ENCODE measurements at regions not wholly inside any gene's neighbourhood (a gene's known extent, or its start where the extent isn't known, plus 50 kb on each side); places are given as distances from the start of the nearest gene placed in this dataset.

DNA sequence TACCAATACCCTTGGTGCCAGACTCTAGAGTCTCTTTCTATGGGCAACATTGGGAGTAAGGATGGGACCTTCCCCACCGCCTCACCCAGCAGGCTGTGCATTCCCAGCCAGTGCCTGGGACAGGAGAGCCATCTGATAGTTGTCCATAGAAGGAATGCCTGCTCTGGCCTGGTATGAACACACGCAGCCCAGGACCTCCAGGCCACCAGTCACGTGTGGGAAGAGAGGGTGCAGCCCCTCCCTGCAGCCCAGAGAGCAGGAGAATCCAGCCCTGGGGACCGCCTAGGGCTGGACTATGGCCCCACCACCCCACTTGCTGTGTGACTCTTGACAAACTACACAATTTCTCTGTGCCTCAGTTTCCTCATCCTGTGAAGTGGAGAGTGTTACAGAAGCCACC, 52.5 kb upstream of the ID2 start:
- no peak overlapping the region for H3K4me3 Mint-ChIP-seq
- peaks cover 20 to 24% of the 10 kb centered on the region in 2 experiments for H3K4me1 Mint-ChIP-seq
- TF ChIP-seq, protein P1, sequence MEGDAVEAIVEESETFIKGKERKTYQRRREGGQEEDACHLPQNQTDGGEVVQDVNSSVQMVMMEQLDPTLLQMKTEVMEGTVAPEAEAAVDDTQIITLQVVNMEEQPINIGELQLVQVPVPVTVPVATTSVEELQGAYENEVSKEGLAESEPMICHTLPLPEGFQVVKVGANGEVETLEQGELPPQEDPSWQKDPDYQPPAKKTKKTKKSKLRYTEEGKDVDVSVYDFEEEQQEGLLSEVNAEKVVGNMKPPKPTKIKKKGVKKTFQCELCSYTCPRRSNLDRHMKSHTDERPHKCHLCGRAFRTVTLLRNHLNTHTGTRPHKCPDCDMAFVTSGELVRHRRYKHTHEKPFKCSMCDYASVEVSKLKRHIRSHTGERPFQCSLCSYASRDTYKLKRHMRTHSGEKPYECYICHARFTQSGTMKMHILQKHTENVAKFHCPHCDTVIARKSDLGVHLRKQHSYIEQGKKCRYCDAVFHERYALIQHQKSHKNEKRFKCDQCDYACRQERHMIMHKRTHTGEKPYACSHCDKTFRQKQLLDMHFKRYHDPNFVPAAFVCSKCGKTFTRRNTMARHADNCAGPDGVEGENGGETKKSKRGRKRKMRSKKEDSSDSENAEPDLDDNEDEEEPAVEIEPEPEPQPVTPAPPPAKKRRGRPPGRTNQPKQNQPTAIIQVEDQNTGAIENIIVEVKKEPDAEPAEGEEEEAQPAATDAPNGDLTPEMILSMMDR (conservative IDR thresholded peaks at IDR 0.05) = no peak
- no peak overlapping the region for H4K91ac ChIP-seq (ENCODE audit: insufficient read length, low read depth, low read length)
- no peak overlapping the region for H3K4me2 ChIP-seq (ENCODE audit: insufficient read depth, insufficient read length, low read length)
- H3K14ac ChIP-seq (ENCODE audit: insufficient read depth, low read length) = no peak overlapping the region
- H2BK120ac ChIP-seq (ENCODE audit: low read depth, low read length, poor library complexity, severe bottlenecking) = no peak overlapping the region
- no peak overlapping the region for H3K9ac ChIP-seq (ENCODE audit: extremely low read depth, insufficient read length, low read length)
- no peaks in the 10 kb centered on the region for H3K27me3 ChIP-seq (ENCODE audit: insufficient read depth, low read length)
- H2BK15ac ChIP-seq (ENCODE audit: low read depth, low read length) = no peak overlapping the region
- no peak overlapping the region for H2AK5ac ChIP-seq (ENCODE audit: insufficient read length, low read length)
- no peak for DNase-seq
- H3K4me1 ChIP-seq (ENCODE audit: insufficient read depth, low read length) = no peaks in the 10 kb centered on the region
- H2BK12ac ChIP-seq (ENCODE audit: insufficient read length, low read depth, low read length) = no peak overlapping the region
- WGBS (ENCODE audit: extremely low coverage, insufficient read length, low lambda C conversion rate) = no CpG with 5 or more reads among the region's 4 CpGs
- no peak overlapping the region for H2AFZ ChIP-seq (ENCODE audit: low read length)
- H3K18ac ChIP-seq (ENCODE audit: insufficient read length, low read depth, low read length) = no peak overlapping the region
- peaks cover 7% of the 10 kb centered on the region for H3K27me3 Mint-ChIP-seq (ENCODE audit: low read depth)
- H4K5ac ChIP-seq (ENCODE audit: insufficient read length, low read depth, low read length) = no peak overlapping the region
- H2BK5ac ChIP-seq (ENCODE audit: insufficient read length, low read length) = no peak overlapping the region
- no peaks in the 10 kb centered on the region for H3K23me2 ChIP-seq (ENCODE audit: insufficient read length, low read depth, low read length, poor library complexity, severe bottlenecking)
- H3K4ac ChIP-seq (ENCODE audit: low read depth, low read length) = no peak overlapping the region
- no peaks in the 10 kb centered on the region for H3K79me1 ChIP-seq (ENCODE audit: insufficient read depth, low read depth, low read length, poor library complexity, severe bottlenecking)
- no peak overlapping the region for H3K27ac Mint-ChIP-seq
- no peak overlapping the region for H3T11ph ChIP-seq (ENCODE audit: low read length)
- no peaks in the 10 kb centered on the region; a peak in 1 of 5 replicates for H3K9me3 Mint-ChIP-seq
- H2BK20ac ChIP-seq (ENCODE audit: low read depth, low read length, poor library complexity, severe bottlenecking) = no peak overlapping the region
- no peaks in the 10 kb centered on the region; a peak in 1 of 7 replicates for H3K36me3 Mint-ChIP-seq (ENCODE audit: insufficient read depth in 1 of 3, low read depth in 3 of 3)
- no peaks in the 10 kb centered on the region for H4K20me1 ChIP-seq (ENCODE audit: control insufficient read depth, insufficient read depth, insufficient read length)
- no peaks in the 10 kb centered on the region for H3K9me3 ChIP-seq (ENCODE audit: control insufficient read depth, low read depth, low read length)
- H4K8ac ChIP-seq (replicated peaks; ENCODE audit: insufficient read length, low read depth, low read length) = no peak overlapping the region
- no peaks in the 10 kb centered on the region for H3K79me2 ChIP-seq (ENCODE audit: insufficient read depth, low read length)
- no peak overlapping the region for H3K23ac ChIP-seq (ENCODE audit: insufficient read length, low read depth, low read length)
- H3K27ac ChIP-seq (ENCODE audit: insufficient read length, low read depth, low read length) = no peak overlapping the region
- H3K56ac ChIP-seq (ENCODE audit: insufficient read length, low read depth, low read length) = no peak overlapping the region

Data from H9 (cell line).